ENCODE measurements at regions not wholly inside any gene's neighbourhood (a gene's known extent, or its start where the extent isn't known, plus 50 kb on each side); places are given as distances from the start of the nearest gene placed in this dataset.
A peak's percentile ranks its signal among the peaks of the same experiment; 100 is the strongest.
"Not testable (repeated sequence)": the region's sequence is repeated elsewhere in the genome, so short reads cannot be mapped to it uniquely, and the experiment has no call there.

DNA sequence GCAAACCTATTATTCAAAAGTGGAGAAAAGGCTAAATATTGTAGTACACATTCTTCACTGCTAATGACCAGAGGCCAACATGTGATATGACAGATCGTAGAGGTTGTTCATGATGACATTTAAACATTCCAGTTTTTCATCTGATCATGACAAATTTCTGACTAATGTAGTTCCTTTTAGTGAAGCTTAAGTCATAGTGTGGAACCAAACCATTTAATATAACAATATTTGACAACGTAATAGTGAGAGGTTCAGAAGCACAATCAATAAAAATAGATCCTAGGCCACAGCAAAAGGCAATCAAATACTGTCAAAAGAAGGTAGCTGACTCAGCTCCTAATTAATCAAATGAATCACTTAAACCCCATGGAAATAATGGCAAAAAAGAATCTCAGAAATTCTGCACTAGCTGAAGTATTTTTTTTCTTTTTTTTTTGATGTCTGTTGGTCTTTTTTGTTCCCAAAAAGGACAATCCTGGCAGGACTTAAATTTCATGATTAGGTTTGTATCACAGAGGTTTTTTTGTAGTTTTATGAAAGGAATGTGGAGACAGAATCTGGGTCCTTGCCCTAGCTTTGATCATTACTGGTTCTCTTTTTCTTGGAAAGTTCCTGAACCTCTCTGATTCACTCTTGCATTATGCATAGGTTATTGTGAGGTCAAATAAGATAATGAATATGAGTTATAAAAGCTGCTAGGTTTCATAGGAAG, 795.0 kb downstream of the DTWD2 start:
- no peak for DNase-seq (ENCODE audit: low read depth, low spot score)

DNA sequence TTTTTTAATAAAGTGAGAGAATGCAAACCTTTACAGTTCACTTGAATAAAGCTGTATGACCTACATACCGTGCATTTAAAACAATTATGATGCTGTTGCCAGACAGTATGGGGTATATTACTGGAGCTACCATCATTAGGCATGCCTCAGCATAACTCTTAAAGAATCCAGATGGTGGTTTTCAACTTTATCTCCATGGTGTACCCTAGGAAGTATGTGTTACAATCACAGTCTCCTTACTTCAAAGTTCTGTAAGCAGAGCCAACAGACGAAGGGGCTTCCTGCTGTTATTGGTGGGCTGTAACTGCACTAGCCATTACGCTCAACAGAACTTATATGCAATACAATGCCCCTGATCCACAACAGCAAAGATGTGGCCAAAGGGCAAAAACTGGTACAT, 803.3 kb downstream of the DTWD2 start:
- peak; percentile 3 for DNase-seq (ENCODE audit: low read depth, low spot score)

GRCh38 chr5:118176146-118176545, 812.2 kb downstream of the DTWD2 start:
- no peak for DNase-seq (ENCODE audit: low read depth, low spot score)

DNA sequence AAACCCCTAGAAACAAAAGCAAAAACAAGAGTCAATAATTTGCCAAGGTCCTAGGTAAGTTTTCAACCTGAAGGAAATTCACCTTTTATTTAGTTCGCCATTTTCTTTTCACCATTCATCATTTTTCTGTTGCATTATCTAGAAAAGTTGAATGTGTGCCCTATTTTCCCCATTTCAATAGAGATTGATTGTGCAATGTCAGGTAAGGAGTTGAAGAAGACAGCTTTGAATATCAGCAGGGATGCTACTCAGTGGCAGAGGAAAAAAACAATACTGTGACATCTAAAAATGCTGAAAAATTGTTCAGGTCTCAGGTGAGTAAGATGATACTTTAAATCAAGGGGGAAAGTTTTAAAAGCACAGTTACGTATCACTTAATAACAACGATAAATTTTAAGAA, 813.7 kb downstream of the DTWD2 start:
- DNase-seq (ENCODE audit: low read depth, low spot score): no peak

- DNase-seq (ENCODE audit: low read depth, low spot score): no peak
Observed at GRCh38 chr5:118173340-118173739, 815.0 kb downstream of the DTWD2 start.

- DNase-seq (ENCODE audit: low read depth, low spot score): no peak
Observed at GRCh38 chr5:118165619-118166018, 822.7 kb downstream of the DTWD2 start.

GRCh38 chr5:118156181-118156580, 832.2 kb downstream of the DTWD2 start:
- DNase-seq (ENCODE audit: low read depth, low spot score): no peak

DNA sequence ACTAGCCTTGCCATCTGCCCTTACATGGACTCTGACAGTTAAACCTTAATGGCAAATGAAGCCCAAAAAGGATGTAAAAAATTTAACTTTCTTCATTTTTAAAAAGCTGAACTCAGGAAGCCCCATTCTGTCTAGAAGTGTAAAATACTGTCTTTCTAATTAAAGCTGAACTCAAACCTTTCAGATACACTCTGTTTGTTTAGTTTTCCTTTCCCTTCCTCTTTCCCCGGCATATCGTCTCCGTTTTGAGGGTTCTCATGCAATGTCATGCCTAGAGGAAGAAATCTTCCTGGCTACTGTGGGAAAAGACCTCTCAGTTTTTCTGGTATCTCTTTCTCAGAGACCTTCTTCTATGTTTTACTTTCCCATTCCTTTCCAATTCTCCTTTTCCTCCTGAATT, 841.5 kb downstream of the DTWD2 start:
- no peak for DNase-seq (ENCODE audit: low read depth, low spot score)

GRCh38 chr5:118144540-118144939, 843.8 kb downstream of the DTWD2 start:
- no peak for DNase-seq (ENCODE audit: low read depth, low spot score)

DNA sequence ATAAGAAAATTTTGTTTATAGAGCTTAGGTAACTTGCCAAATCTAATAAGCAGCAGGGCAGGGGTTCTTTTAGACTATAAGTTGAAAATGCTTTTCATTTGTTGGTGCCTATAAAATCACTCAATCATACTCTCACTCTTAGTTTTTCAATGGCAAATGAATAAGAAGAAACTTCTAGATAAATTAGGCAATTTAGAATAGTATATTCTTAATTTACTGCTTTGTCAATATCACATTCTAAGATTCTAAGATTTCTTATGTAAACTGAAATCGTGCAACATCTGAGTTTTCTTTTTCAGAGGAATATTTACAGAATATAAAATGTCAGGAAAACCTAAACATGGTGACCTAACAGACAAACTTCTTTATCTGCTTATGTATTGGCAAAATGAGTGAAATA, 849.0 kb downstream of the DTWD2 start:
- no peak for DNase-seq (ENCODE audit: low read depth, low spot score)

DNA sequence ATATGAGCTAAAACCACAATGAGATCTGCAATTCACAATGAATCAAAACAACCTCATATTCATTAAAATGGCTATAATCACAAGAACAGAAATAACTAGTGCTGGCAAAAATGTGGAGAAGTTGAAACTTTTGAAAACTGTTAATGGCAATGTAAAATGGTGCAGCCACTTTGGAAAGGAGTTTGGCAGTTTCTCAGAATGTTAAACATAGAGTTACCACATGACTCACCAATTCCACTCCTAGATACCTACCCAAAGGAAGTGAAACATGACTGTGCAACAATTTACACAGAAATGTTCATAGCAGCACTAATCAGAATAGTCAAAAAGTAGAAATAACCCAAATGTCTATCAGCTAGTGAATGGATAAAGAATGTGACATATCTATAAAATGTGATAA, 862.2 kb downstream of the DTWD2 start:
- DNase-seq (ENCODE audit: low read depth, low spot score): no peak

- DNase-seq (ENCODE audit: low read depth, low spot score): no peak
Observed at GRCh38 chr5:118125687-118126086, 862.7 kb downstream of the DTWD2 start.

DNA sequence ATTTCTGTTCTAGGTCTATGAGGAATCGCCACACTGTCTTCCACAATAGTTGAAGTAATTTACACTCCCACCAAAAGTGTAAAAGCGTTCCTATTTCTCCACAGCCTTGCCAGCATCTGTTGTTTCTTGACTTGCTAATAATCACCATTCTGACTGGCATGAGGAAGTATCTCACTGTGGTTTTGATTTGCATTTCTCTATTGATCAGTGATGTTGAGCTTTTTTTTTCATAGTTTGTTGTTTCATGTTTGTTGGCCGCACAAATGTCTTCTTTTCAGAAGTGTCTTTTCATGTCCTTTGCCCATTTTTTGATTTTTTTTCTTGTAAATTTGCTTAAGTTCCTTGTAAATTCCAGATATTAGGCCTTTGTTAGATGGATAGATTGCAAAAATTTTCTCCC, 867.1 kb downstream of the DTWD2 start:
- DNase-seq (ENCODE audit: low read depth, low spot score): no peak

DNA sequence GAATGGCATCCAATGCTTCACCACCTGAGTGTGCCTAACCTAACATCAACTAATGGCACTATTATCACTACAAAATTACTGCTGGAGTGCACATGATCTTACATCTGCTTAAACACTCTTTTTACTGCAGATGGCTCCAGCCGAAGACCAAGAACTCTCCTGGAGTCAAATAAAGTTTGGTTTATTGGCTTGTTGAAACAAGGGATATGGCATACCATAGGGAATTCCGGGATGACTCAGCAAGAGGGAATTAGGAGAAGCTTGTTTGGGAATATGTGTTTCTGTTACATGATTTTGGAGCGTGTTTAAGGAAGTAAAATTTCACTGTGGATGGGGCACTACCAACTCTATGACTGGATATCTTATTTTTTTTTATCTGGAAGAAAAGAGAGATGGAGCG, 872.6 kb downstream of the DTWD2 start:
- DNase-seq (ENCODE audit: low read depth, low spot score): no peak

GRCh38 chr5:118111956-118112355, 876.4 kb downstream of the DTWD2 start:
- no peak for DNase-seq (ENCODE audit: low read depth, low spot score)

GRCh38 chr5:118107246-118107645, 881.1 kb downstream of the DTWD2 start:
- DNase-seq (ENCODE audit: low read depth, low spot score): not testable (repeated sequence)

- no peak for DNase-seq (ENCODE audit: low read depth, low spot score)
Observed at GRCh38 chr5:118098716-118099115, 889.6 kb downstream of the DTWD2 start.

DNA sequence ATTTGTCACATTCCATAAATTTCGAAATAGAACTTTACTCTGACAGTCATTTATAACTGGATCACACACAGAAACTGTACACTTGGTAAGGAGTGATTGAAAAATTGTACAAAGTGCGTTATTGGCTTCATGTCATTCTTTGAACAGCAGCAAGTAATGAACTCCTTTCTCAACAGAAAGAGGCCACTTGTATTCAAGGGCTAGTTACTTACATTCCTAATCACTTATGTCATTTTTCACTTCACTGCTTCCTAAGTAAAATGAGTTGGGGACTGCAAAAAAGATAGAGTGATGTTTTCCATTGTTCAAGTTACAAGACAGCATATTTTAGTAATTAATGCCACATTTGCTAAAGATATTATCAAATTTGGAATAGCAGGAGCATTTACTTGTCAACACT, 893.2 kb downstream of the DTWD2 start:
- no peak for DNase-seq (ENCODE audit: low read depth, low spot score)

DNA sequence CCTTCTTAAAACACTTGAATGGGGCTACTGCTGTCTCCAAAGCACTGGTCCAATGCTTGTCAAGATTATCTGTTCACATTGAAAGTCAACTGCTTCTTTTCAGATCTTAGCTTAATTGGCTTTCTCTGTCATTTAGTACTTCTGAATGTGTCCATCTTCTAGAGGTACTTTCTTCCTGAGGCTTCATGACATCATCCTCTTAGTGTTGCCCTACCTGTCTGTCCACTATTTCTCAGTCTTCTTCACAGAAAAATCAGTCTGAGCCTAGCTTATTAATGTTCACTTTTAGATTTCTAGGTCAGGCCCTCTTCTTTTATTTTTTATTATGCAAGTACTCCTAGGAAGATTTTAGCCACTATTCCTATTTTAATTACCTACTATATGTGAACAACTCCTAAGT, 899.9 kb downstream of the DTWD2 start:
- no peak for DNase-seq (ENCODE audit: low read depth, low spot score)

GRCh38 chr5:118076490-118076889, 911.9 kb downstream of the DTWD2 start:
- no peak for DNase-seq (ENCODE audit: low read depth, low spot score)

GRCh38 chr5:118070041-118070440, 918.3 kb downstream of the DTWD2 start:
- no peak for DNase-seq (ENCODE audit: low read depth, low spot score)

DNA sequence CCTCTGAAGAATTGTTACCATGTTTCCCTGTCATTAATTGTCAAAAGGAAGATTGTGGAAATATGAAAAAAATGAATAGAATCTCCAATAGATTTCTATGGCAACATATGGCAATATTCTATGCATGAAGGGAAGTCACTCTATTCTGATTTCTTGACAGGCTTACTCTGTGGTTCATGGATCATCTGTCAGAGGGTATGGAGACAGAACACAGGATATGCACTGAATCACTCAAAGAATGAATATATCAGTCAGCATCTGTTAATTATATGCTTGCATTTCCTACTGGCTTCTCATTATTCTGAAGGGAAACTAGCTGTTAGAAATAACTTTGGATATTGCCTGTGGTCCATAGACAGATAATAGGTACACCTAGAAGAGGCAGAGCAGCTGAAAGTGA, 918.9 kb downstream of the DTWD2 start:
- DNase-seq (ENCODE audit: low read depth, low spot score): no peak

DNA sequence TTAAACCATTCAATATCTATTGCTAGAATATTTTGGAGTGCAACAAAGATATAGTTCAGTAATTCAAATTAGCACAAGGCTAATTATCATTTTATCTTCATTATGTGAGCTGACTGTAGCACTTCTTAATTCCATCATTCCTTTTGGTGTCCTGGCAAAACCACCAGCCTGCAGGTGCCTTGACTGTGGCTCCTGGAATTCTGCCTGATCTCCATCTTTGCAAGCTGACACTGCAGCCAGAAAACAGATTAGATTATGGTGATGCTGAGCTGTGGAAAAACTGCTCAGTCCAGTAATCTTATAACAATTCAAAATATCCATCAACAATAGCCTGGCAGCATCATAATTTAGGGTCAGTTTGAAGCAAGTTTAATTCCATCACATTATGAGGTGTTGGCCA, 919.5 kb downstream of the DTWD2 start:
- no peak for DNase-seq (ENCODE audit: low read depth, low spot score)

DNA sequence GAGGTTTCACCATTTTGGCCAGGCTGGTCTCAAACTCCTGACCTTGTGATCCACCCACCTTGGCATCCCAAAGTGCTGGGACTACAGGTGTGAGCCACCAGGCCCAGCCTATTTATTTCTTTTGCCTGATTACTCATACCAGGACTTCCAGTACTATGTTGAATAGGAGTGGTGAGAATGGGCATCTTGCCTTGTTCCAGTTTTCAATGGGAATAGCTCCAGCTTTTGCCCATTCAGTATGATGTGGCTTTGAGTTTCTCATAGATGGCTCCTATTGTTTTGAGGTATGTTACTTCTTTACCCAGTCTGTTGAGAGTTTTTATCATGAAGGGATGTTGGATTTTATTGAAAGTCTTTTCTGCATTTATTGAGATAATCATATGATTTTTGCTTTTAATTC, 924.5 kb downstream of the DTWD2 start:
- DNase-seq (ENCODE audit: low read depth, low spot score): not testable (repeated sequence)

Measured in ELF-1 (cell line).